Vagina (tissue), 2 donors: ENCODE measurements at regions not wholly inside any gene's neighbourhood (a gene's known extent, or its start where the extent isn't known, plus 50 kb on each side); places are given as distances from the start of the nearest gene placed in this dataset.

Experiments used
- DNase-seq, 2 donors: peaks; one replicate each; pipeline ENCODE4 v3.0.0-alpha.2; 2017; ENCODE audit errors: extremely low spot score in 2 of 2
- H3K27ac ChIP-seq: fragments of 200-600 bp; sonication (generic); one replicate; pipeline ENCODE4 v1.5.1; 2019
- H3K27me3 ChIP-seq: fragments of 200-600 bp; sonication (generic); one replicate; pipeline ENCODE4 v1.5.1; 2019
- H3K36me3 ChIP-seq, 2 donors: fragments of 200-600 bp; sonication (generic); one replicate each; pipeline ENCODE4 v1.5.1; 2017 to 2019
- H3K4me1 ChIP-seq: fragments of 200-600 bp; sonication (generic); one replicate; pipeline ENCODE4 v1.5.1; 2019
- H3K4me3 ChIP-seq, 2 donors: fragments of 200-600 bp; sonication (generic); 1 replicate in 1 of 2; 2 replicates in 1 of 2; pipeline ENCODE4 v1.5.1; 2016 to 2019
- H3K9me3 ChIP-seq: fragments of 200-600 bp; sonication (generic); one replicate; pipeline ENCODE4 v1.5.1; 2019
- POLR2A ChIP-seq, 2 donors: fragments of 450-650 bp; IDR thresholded peaks; one replicate each; pipeline ENCODE4 v1.6.1; 2017; ENCODE audit warnings: antibody characterized with exemption in 2 of 2, mild to moderate bottlenecking in 2 of 2, moderate library complexity in 2 of 2
- POLR2AphosphoS5 ChIP-seq, 2 donors: sonication (generic); formaldehyde crosslinking; IDR thresholded peaks; one replicate each; pipeline ENCODE4 v1.9.0; 2017; ENCODE audit warnings: antibody characterized with exemption in 2 of 2, mild to moderate bottlenecking in 2 of 2, low read depth in 1 of 2; ENCODE audit not compliant: insufficient read depth in 1 of 2
- intact Hi-C: fragments of 100-400 bp; cut with DNase I; formaldehyde crosslinking; loops from one replicate; pipeline ENCODE4 v1.15.1; 2023
- TF ChIP-seq, protein P1 (sequence below), 3 experiments: fragments of 450-650 bp in 2 of 3; fragments of 200-600 bp in 1 of 3; sonication (generic) in 1 of 3; IDR thresholded peaks; one replicate each; pipeline ENCODE4 v1.5.1; 2017 to 2019; ENCODE audit warnings: antibody characterized with exemption in 3 of 3, mild to moderate bottlenecking in 2 of 3, moderate library complexity in 2 of 3

GRCh38 chr1:61012341-61012761 is 70.0 kb upstream of the NFIA start:
- intact Hi-C loops = no loop called here
- Histone ChIP-seq H3K27ac (no peak overlapping the region), H3K9me3 (no peaks in the 10 kb centered on the region), H3K36me3 (no peaks in the 10 kb centered on the region), H3K27me3 (no peaks in the 10 kb centered on the region), H3K4me1 (no peaks in the 10 kb centered on the region), H3K4me3 (no peak overlapping the region)
- DNase-seq = no peak
- TF ChIP-seq, protein P1, sequence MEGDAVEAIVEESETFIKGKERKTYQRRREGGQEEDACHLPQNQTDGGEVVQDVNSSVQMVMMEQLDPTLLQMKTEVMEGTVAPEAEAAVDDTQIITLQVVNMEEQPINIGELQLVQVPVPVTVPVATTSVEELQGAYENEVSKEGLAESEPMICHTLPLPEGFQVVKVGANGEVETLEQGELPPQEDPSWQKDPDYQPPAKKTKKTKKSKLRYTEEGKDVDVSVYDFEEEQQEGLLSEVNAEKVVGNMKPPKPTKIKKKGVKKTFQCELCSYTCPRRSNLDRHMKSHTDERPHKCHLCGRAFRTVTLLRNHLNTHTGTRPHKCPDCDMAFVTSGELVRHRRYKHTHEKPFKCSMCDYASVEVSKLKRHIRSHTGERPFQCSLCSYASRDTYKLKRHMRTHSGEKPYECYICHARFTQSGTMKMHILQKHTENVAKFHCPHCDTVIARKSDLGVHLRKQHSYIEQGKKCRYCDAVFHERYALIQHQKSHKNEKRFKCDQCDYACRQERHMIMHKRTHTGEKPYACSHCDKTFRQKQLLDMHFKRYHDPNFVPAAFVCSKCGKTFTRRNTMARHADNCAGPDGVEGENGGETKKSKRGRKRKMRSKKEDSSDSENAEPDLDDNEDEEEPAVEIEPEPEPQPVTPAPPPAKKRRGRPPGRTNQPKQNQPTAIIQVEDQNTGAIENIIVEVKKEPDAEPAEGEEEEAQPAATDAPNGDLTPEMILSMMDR (IDR thresholded peaks at IDR 0.05) = no peak
- TF ChIP-seq POLR2AphosphoS5 (IDR thresholded peaks at IDR 0.05; ENCODE audit: insufficient read depth in 1 of 2, low read depth in 1 of 2) (no peak), POLR2A (IDR thresholded peaks at IDR 0.05) (no peak)

DNA sequence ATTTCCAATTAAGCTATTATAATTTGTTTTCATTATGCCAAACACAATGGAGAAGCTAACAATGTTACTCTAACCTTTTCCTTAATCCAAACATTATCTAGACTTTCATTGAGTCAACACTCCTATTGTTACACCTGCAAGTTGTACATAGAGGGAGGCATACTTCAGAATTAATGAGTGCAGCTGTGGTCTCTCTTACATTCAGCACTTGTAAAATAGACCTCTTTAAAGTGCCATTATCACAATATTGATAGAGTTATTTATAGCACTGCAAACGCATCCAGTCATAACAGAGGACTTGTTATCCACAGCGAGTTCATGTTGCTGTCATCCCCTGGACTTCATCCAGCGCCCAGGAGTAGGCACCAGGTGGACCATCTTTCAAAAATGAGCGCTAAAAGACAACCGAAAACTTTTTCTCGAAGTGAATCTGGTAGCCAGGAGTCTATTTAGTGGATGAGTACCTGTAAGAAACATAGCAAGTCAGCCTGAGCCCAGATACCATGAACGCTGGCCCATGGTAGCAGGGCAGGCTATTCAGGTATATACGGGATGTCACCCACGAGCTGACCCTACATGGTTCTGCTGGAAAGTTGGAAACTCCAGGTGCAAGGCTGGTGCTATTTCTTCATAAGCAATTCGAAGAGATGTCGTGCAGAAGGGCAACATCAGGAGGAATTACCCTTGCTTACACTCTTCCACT is 70.6 kb upstream of the NFIA start:
- DNase-seq = no peak
- intact Hi-C loops = no loop called here
- Histone ChIP-seq H3K4me3 (no peak overlapping the region), H3K27ac (no peak overlapping the region), H3K4me1 (no peaks in the 10 kb centered on the region), H3K27me3 (no peaks in the 10 kb centered on the region), H3K9me3 (no peaks in the 10 kb centered on the region), H3K36me3 (no peaks in the 10 kb centered on the region)
- TF ChIP-seq POLR2AphosphoS5 (IDR thresholded peaks at IDR 0.05; ENCODE audit: insufficient read depth in 1 of 2, low read depth in 1 of 2) (no peak), POLR2A (IDR thresholded peaks at IDR 0.05) (no peak)
- TF ChIP-seq, protein P1 (IDR thresholded peaks at IDR 0.05) = no peak

- peaks cover 20% of the 10 kb centered on the region for H3K4me1 ChIP-seq
- no peaks in the 10 kb centered on the region for H3K27me3 ChIP-seq
- H3K9me3 ChIP-seq = no peaks in the 10 kb centered on the region
- no peak for DNase-seq
- intact Hi-C loops = no loop called here
- TF ChIP-seq, protein P1 (IDR thresholded peaks at IDR 0.05) = no peak
- TF ChIP-seq POLR2AphosphoS5 (IDR thresholded peaks at IDR 0.05; ENCODE audit: insufficient read depth in 1 of 2, low read depth in 1 of 2) = no peak
- TF ChIP-seq POLR2A (IDR thresholded peaks at IDR 0.05) = no peak
- H3K27ac ChIP-seq = no peak overlapping the region
- no peaks in the 10 kb centered on the region for H3K36me3 ChIP-seq
- H3K4me3 ChIP-seq = no peak overlapping the region
Observed at GRCh38 chr1:61007534-61008364, 74.6 kb upstream of the NFIA start.

- Histone ChIP-seq H3K36me3 (no peaks in the 10 kb centered on the region), H3K4me1 (peaks cover 20% of the 10 kb centered on the region), H3K4me3 (no peak overlapping the region), H3K27ac (no peak overlapping the region), H3K27me3 (no peaks in the 10 kb centered on the region), H3K9me3 (no peaks in the 10 kb centered on the region)
- TF ChIP-seq POLR2AphosphoS5 (IDR thresholded peaks at IDR 0.05; ENCODE audit: insufficient read depth in 1 of 2, low read depth in 1 of 2) (no peak), POLR2A (IDR thresholded peaks at IDR 0.05) (no peak)
- TF ChIP-seq, protein P1 (IDR thresholded peaks at IDR 0.05) = no peak
- no peak for DNase-seq
- intact Hi-C loops = no loop called here
Observed at GRCh38 chr1:61005614-61006580, 76.5 kb upstream of the NFIA start.
